GM12878 (cell line): ENCODE measurements at regions not wholly inside any gene's neighbourhood (a gene's known extent, or its start where the extent isn't known, plus 50 kb on each side); places are given as distances from the start of the nearest gene placed in this dataset.

ENCODE experiments used
- ATF7 ChIP-seq: fragments of 450-650 bp; IDR thresholded peaks from 2 replicates; pipeline ENCODE4 v1.6.1; 2016; ENCODE audit warnings: low read depth, mild to moderate bottlenecking
- BHLHE40 ChIP-seq, 2 experiments: fragments of 450-650 bp in 1 of 2; IDR thresholded peaks; 2 replicates each; pipeline ENCODE4 v1.6.1; 2011 to 2017; ENCODE audit warnings: low read depth in 2 of 2, borderline replicate concordance in 1 of 2, improper control_type of control experiment in 1 of 2, low read length in 1 of 2, mild to moderate bottlenecking in 1 of 2
- ESRRA ChIP-seq: IDR thresholded peaks from 2 replicates; pipeline ENCODE4 v1.6.1; 2012; ENCODE audit warnings: mild to moderate bottlenecking, low read length, improper control_type of control experiment
- FOXK2 ChIP-seq: fragments of 450-650 bp; IDR thresholded peaks from 2 replicates; pipeline ENCODE4 v1.6.1; 2017; ENCODE audit warnings: mild to moderate bottlenecking, moderate library complexity
- IKZF1 ChIP-seq: fragments of 450-650 bp; conservative IDR thresholded peaks from 2 replicates; pipeline ENCODE4 v1.6.1; 2017; ENCODE audit warnings: antibody characterized with exemption, mild to moderate bottlenecking
- NRF1 ChIP-seq: conservative IDR thresholded peaks from 2 replicates; pipeline ENCODE4 v1.6.1; 2011; ENCODE audit warnings: mild to moderate bottlenecking, low read depth, low read length, improper control_type of control experiment
- PML ChIP-seq: IDR thresholded peaks from 2 replicates; pipeline ENCODE4 v1.6.1; 2012; ENCODE audit warnings: low read length, inconsistent platforms
- RELA ChIP-seq: fragments of 450-650 bp; IDR thresholded peaks from 2 replicates; pipeline ENCODE4 v1.8.0; 2014; ENCODE audit warnings: borderline replicate concordance; ENCODE audit not compliant: partially characterized antibody
- SMARCA5 ChIP-seq: fragments of 450-650 bp; IDR thresholded peaks from 2 replicates; pipeline ENCODE4 v1.6.1; 2017; ENCODE audit warnings: mild to moderate bottlenecking
- SPI1 ChIP-seq: IDR thresholded peaks from 2 replicates; pipeline ENCODE4 v1.6.1; 2011; ENCODE audit warnings: low read depth, mild to moderate bottlenecking, low read length, moderate library complexity, borderline replicate concordance; ENCODE audit not compliant: insufficient read depth
- SREBF1 ChIP-seq: IDR thresholded peaks from 2 replicates; pipeline ENCODE4 v1.6.1; 2012; ENCODE audit warnings: mild to moderate bottlenecking, low read length
- TF ChIP-seq, protein P1 (sequence below): fragments of 150-350 bp; IDR thresholded peaks from 2 replicates; pipeline ENCODE4 v1.6.1; 2016; ENCODE audit warnings: low read depth, low read length
- TF ChIP-seq, protein P2 (sequence below): fragments of 450-650 bp; formaldehyde crosslinking; IDR thresholded peaks from 2 replicates; pipeline ENCODE4 v1.4.0; 2020; ENCODE audit warnings: mild to moderate bottlenecking, moderate library complexity
- TF ChIP-seq, protein P3 (sequence below): IDR thresholded peaks from 2 replicates; pipeline ENCODE4 v1.6.1; 2012; ENCODE audit warnings: improper control_type of control experiment, low read depth, low read length; ENCODE audit not compliant: insufficient replicate concordance

DNA sequence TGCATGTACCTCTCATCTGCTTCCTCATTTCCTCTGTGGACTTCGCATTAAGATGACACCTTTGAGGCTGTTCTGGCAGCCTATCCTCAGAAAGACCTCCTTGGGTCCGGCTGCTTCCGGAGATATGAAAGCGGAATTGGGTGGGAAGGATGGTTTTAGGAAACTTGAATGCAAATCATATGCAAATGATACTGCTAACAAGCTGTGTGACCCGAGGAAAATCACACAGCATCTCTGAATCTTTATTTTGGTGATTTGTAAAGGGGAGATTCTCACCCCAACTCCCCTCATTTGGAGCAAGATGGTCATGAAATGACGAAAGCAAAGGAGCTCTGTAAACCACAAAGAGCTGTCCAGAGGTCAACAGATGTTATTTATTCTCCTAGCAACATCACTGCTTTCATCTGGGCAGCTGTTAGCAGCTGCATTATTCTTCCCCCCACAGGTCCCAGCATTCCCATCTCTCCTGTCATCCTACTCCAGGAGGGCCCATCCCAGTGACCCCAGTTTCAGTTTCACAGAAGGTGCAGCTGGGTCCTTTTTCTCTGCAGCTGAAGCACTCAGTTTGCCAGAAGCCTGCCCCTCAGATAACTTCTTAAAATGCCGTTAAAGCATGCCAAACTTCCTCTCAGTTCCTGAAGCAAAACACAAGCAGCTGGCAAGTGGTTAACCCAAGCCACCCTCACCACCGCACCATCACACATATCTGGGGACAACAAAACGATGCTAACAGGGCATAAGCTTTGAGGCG, 269.5 kb downstream of the SEC61B start (continued):
- TF ChIP-seq, protein P1, sequence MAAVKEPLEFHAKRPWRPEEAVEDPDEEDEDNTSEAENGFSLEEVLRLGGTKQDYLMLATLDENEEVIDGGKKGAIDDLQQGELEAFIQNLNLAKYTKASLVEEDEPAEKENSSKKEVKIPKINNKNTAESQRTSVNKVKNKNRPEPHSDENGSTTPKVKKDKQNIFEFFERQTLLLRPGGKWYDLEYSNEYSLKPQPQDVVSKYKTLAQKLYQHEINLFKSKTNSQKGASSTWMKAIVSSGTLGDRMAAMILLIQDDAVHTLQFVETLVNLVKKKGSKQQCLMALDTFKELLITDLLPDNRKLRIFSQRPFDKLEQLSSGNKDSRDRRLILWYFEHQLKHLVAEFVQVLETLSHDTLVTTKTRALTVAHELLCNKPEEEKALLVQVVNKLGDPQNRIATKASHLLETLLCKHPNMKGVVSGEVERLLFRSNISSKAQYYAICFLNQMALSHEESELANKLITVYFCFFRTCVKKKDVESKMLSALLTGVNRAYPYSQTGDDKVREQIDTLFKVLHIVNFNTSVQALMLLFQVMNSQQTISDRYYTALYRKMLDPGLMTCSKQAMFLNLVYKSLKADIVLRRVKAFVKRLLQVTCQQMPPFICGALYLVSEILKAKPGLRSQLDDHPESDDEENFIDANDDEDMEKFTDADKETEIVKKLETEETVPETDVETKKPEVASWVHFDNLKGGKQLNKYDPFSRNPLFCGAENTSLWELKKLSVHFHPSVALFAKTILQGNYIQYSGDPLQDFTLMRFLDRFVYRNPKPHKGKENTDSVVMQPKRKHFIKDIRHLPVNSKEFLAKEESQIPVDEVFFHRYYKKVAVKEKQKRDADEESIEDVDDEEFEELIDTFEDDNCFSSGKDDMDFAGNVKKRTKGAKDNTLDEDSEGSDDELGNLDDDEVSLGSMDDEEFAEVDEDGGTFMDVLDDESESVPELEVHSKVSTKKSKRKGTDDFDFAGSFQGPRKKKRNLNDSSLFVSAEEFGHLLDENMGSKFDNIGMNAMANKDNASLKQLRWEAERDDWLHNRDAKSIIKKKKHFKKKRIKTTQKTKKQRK = no peak
- TF ChIP-seq, protein P2, sequence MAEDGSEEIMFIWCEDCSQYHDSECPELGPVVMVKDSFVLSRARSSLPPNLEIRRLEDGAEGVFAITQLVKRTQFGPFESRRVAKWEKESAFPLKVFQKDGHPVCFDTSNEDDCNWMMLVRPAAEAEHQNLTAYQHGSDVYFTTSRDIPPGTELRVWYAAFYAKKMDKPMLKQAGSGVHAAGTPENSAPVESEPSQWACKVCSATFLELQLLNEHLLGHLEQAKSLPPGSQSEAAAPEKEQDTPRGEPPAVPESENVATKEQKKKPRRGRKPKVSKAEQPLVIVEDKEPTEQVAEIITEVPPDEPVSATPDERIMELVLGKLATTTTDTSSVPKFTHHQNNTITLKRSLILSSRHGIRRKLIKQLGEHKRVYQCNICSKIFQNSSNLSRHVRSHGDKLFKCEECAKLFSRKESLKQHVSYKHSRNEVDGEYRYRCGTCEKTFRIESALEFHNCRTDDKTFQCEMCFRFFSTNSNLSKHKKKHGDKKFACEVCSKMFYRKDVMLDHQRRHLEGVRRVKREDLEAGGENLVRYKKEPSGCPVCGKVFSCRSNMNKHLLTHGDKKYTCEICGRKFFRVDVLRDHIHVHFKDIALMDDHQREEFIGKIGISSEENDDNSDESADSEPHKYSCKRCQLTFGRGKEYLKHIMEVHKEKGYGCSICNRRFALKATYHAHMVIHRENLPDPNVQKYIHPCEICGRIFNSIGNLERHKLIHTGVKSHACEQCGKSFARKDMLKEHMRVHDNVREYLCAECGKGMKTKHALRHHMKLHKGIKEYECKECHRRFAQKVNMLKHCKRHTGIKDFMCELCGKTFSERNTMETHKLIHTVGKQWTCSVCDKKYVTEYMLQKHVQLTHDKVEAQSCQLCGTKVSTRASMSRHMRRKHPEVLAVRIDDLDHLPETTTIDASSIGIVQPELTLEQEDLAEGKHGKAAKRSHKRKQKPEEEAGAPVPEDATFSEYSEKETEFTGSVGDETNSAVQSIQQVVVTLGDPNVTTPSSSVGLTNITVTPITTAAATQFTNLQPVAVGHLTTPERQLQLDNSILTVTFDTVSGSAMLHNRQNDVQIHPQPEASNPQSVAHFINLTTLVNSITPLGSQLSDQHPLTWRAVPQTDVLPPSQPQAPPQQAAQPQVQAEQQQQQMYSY = no peak
- TF ChIP-seq SREBF1 (no peak), ESRRA (no peak), FOXK2 (no peak), BHLHE40 (IDR thresholded peaks at IDR 0.05; ENCODE audit: borderline replicate concordance in 1 of 2, low read depth in 2 of 2, low read length in 1 of 2) (no peak; a peak in 1 of 4 replicates), RELA (no peak), IKZF1 (peak; percentile 86), SPI1 (no peak; the same call in 1 of the 2 replicates), SMARCA5 (peak; percentile 70; the same call in 1 of the 2 replicates), ATF7 (no peak), PML (no peak), NRF1 (no peak)
- TF ChIP-seq, protein P3, sequence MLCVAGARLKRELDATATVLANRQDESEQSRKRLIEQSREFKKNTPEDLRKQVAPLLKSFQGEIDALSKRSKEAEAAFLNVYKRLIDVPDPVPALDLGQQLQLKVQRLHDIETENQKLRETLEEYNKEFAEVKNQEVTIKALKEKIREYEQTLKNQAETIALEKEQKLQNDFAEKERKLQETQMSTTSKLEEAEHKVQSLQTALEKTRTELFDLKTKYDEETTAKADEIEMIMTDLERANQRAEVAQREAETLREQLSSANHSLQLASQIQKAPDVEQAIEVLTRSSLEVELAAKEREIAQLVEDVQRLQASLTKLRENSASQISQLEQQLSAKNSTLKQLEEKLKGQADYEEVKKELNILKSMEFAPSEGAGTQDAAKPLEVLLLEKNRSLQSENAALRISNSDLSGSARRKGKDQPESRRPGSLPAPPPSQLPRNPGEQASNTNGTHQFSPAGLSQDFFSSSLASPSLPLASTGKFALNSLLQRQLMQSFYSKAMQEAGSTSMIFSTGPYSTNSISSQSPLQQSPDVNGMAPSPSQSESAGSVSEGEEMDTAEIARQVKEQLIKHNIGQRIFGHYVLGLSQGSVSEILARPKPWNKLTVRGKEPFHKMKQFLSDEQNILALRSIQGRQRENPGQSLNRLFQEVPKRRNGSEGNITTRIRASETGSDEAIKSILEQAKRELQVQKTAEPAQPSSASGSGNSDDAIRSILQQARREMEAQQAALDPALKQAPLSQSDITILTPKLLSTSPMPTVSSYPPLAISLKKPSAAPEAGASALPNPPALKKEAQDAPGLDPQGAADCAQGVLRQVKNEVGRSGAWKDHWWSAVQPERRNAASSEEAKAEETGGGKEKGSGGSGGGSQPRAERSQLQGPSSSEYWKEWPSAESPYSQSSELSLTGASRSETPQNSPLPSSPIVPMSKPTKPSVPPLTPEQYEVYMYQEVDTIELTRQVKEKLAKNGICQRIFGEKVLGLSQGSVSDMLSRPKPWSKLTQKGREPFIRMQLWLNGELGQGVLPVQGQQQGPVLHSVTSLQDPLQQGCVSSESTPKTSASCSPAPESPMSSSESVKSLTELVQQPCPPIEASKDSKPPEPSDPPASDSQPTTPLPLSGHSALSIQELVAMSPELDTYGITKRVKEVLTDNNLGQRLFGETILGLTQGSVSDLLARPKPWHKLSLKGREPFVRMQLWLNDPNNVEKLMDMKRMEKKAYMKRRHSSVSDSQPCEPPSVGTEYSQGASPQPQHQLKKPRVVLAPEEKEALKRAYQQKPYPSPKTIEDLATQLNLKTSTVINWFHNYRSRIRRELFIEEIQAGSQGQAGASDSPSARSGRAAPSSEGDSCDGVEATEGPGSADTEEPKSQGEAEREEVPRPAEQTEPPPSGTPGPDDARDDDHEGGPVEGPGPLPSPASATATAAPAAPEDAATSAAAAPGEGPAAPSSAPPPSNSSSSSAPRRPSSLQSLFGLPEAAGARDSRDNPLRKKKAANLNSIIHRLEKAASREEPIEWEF = no peak
